ENCODE measurements at regions not wholly inside any gene's neighbourhood (a gene's known extent, or its start where the extent isn't known, plus 50 kb on each side); places are given as distances from the start of the nearest gene placed in this dataset.
"Not testable (repeated sequence)": the region's sequence is repeated elsewhere in the genome, so short reads cannot be mapped to it uniquely, and the experiment has no call there.

DNA sequence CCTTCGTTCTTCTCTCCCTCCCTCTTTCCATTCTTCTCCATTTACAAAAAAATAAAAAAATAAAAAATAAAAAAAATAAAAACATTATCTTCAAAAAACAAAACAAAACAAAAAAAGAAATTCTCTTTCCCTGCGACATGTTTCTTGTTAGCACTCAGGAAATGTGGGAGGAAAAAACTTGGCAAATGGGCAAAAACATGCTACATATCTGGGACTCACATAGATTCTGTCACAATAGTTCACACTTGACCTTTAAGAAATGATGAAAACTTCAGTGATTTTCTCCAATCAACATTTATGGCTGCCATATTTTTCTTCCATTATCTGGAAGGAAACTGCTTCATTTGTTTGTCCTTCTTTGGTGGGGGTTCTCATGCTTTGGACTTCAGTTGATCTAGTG is 109.3 kb downstream of the PRKAB2 start:
- H3K4me3 ChIP-seq (ENCODE audit: low read depth, low read length), result no peak overlapping the region
- TF ChIP-seq, protein P1, sequence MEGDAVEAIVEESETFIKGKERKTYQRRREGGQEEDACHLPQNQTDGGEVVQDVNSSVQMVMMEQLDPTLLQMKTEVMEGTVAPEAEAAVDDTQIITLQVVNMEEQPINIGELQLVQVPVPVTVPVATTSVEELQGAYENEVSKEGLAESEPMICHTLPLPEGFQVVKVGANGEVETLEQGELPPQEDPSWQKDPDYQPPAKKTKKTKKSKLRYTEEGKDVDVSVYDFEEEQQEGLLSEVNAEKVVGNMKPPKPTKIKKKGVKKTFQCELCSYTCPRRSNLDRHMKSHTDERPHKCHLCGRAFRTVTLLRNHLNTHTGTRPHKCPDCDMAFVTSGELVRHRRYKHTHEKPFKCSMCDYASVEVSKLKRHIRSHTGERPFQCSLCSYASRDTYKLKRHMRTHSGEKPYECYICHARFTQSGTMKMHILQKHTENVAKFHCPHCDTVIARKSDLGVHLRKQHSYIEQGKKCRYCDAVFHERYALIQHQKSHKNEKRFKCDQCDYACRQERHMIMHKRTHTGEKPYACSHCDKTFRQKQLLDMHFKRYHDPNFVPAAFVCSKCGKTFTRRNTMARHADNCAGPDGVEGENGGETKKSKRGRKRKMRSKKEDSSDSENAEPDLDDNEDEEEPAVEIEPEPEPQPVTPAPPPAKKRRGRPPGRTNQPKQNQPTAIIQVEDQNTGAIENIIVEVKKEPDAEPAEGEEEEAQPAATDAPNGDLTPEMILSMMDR (IDR thresholded peaks at IDR 0.05; ENCODE audit: insufficient read depth, low read depth, low read length, missing control alignments), result no peak
- DNase-seq (ENCODE audit: low read depth), result no peak

DNA sequence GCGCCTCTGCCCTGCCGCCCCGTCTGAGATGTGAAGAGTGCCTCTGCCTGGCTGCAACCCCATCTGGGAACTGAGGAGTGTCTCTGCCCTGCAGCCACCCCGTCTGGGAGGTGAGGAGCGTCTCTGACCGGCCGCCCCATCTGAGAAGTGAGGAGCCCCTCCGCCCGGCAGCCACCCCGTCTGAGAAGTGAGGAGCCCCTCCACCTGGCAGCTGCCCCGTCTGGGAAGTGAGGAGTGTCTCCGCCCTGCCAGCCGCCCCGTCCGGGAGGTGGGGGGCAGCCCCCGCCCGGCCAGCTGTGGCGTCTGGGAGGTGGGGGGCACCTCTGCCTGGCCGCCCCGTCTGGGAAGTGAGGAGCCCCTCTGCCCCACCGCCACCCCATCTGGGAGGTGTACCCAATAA is 110.4 kb downstream of the PRKAB2 start:
- H3K4me3 ChIP-seq (ENCODE audit: low read depth, low read length); DNase-seq (ENCODE audit: low read depth): not testable (repeated sequence)

DNA sequence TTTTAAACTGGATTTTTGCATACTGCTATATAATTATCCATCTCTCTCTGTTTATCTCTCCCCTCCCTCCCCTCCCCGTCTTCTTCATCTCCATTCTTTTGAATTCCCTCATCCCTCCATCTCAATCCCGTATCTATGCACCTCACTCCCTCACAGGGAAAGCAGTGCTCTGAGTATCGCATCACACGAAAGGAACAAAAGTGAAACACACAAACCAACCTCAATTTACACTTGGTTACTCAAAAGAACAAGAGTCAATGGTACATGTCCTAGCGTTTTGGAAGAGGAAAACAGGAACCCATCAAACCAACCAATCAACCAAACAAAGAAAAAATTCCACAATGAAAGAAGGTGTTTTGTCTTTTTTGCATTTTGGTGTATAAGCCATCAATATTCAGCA is 115.1 kb downstream of the NBPF12 start:
- TF ChIP-seq, protein P1 (IDR thresholded peaks at IDR 0.05; ENCODE audit: insufficient read depth, low read depth, low read length, missing control alignments), result no peak
- no peak for DNase-seq (ENCODE audit: low read depth)
- no peak overlapping the region for H3K4me3 ChIP-seq (ENCODE audit: low read depth, low read length)

DNA sequence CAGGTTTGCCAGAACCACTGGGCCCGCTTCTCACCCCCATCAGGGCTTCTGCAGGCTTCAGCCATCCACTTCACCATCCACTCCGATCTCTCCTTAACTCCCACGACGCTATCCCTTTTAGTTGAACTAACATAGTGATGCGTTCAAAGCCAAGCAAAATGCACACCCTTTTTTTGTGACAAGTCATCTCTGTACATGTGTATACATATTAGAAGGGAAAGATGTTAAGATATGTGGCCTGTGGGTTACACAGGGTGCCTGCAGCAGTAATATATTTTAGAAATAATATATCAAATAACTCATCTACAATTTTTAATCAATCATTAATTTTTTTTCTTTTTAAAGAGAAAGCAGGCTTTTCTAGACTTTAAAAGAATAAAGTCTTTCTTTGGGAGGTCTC is 114.6 kb downstream of the NBPF12 start:
- no peak for DNase-seq (ENCODE audit: low read depth)
- no peak overlapping the region for H3K4me3 ChIP-seq (ENCODE audit: low read depth, low read length)
- TF ChIP-seq, protein P1 (IDR thresholded peaks at IDR 0.05; ENCODE audit: insufficient read depth, low read depth, low read length, missing control alignments), result no peak

DNA sequence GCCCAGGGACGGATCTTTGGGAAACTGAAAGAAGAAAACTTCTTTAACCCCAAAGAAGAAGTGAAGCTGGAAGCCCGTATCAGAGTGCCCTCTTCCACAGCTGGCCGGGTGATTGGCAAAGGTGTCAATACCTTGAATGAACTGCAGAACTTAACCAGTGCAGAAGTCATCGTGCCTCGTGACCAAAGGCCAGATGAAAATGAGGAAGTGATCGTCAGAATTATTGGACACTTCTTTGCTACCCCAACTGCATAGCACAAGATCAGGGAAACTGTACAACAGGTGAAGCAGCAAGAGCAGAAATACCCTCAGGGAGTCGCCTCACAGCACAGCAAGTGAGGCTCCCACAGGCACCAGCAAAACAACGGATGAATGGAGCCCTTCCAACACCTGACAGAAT is 114.0 kb downstream of the NBPF12 start:
- TF ChIP-seq, protein P1 (IDR thresholded peaks at IDR 0.05; ENCODE audit: insufficient read depth, low read depth, low read length, missing control alignments), result no peak
- H3K4me3 ChIP-seq (ENCODE audit: low read depth, low read length), result no peak overlapping the region
- no peak for DNase-seq (ENCODE audit: low read depth)

DNA sequence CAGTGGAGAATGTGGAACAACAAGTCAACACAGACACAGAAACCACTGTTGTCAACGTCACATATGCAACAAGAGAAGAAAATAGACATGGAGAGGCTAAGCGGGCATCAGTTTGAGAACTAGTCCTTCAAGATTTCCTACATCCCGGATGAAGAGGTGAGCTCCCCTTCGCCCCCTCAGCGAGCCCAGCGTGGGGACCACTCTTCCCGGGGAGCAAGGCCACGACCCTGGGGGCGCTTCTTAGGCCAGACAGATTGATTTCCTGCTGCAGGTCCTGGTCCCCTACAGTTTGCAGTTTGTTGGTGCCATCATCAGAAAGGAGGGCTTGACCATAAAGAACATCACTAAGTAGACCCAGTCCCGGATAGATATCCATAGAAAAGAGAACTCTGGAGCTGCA is 113.0 kb downstream of the NBPF12 start:
- no peak for DNase-seq (ENCODE audit: low read depth)
- no peak overlapping the region for H3K4me3 ChIP-seq (ENCODE audit: low read depth, low read length)
- TF ChIP-seq, protein P1 (IDR thresholded peaks at IDR 0.05; ENCODE audit: insufficient read depth, low read depth, low read length, missing control alignments), result no peak

DNA sequence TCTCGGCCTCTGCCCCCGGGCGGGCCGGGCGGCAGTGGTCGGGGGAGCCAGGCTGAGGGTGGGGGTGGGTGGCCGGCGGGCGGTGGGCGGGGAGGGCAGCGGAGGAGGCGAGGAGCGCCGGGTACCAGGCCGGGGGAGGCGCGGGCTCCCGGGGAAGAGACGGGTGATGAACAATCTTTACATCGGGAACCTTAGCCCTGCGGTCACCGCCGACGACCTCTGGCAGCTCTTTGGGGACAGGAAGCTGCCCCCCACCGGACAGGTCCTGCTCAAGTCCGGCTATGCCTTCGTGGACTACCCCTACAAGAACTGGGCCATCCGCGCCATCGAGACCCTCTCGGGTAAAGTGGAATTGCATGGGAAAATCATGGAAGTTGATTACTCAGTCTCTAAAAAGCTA is 112.5 kb downstream of the NBPF12 start:
- TF ChIP-seq, protein P1 (IDR thresholded peaks at IDR 0.05; ENCODE audit: insufficient read depth, low read depth, low read length, missing control alignments), result no peak
- no peak for DNase-seq (ENCODE audit: low read depth)
- H3K4me3 ChIP-seq (ENCODE audit: low read depth, low read length), result no peak overlapping the region

DNA sequence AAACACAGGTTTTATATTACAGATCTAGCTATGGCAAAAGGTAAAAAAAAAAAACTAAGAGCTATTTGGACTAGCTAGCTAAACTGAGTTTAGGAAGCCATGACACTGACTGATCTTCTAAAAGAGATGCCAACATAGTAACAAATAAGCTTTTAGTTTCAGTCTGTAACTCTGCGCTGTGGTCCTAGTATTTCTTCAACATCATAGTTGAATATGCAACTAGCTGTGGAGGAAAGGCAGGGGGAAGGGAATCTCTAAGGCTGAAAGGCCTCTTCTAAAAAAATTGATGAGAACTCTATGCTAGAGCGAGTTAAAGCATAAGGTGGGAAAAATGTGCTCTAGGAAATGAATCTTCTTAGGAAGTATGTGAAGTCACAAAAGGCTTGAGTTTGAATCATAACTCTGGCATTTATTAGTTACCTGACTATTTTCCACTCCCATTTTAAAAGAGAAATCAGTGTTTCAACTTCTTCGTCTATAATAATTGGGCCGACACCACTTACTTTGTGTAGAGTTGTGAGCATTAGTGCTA is 108.8 kb downstream of the NBPF12 start:
- peak; percentile 11 for DNase-seq (ENCODE audit: low read depth)
- not testable (repeated sequence) for H3K4me3 ChIP-seq (ENCODE audit: low read depth, low read length)

Data from GM12865 (cell line).